ENCODE measurements at regions not wholly inside any gene's neighbourhood (a gene's known extent, or its start where the extent isn't known, plus 50 kb on each side); places are given as distances from the start of the nearest gene placed in this dataset.

- no peak for TF ChIP-seq CTCF (IDR thresholded peaks at IDR 0.05)
- no peak for TF ChIP-seq POLR2AphosphoS5 (IDR thresholded peaks at IDR 0.05)
Observed at GRCh38 chr9:78437296-78437695, 140.4 kb downstream of the PSAT1 start.

All from breast epithelium (tissue), 3 donors.